ENCODE measurements at regions not wholly inside any gene's neighbourhood (a gene's known extent, or its start where the extent isn't known, plus 50 kb on each side); places are given as distances from the start of the nearest gene placed in this dataset.
"Not testable (repeated sequence)": the region's sequence is repeated elsewhere in the genome, so short reads cannot be mapped to it uniquely, and the experiment has no call there.

GRCh38 chr1:30450818-30451233 lies 272.6 kb downstream of the MATN1 start:
- no peak for DNase-seq

DNA sequence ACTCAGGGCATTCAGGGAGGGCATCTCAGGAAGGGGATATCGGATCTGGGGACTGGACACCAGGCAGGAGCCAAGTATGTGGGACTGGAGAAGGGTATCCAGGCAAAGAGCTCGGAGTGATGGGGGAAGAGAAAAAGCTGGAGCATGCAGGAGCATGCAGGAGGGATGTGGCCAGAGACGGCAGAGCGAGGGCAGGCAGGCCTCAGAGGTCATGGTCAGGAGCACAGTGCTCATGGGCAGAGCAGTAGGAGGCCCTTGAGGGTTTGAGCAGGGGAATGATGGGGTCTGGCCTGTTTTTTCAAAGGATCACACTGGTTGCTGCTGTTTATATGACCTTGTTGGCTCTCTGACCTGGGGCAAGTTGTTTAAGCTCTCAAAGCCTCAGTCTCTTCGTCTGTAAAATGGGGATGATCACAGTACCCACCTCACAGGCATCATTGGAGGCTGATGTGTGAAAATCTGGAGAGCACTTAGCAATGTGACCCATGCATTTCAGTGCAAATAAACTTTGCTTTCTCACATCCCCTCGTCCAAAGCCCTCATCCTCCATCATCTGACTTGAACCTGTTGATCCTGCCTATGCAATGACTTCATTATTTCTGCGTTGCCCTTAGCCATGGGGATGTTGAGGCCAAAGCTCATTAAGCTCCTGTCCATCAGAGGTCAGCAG lies 273.1 kb downstream of the MATN1 start:
- DNase-seq: no peak

- no peak for DNase-seq
These were observed 273.8 kb downstream of the MATN1 start for GRCh38 chr1:30449428-30450147.

GRCh38 chr1:30449003-30449402 lies 274.4 kb downstream of the MATN1 start:
- no peak for DNase-seq

GRCh38 chr1:30447701-30448100 lies 275.7 kb downstream of the MATN1 start:
- no peak for DNase-seq

DNA sequence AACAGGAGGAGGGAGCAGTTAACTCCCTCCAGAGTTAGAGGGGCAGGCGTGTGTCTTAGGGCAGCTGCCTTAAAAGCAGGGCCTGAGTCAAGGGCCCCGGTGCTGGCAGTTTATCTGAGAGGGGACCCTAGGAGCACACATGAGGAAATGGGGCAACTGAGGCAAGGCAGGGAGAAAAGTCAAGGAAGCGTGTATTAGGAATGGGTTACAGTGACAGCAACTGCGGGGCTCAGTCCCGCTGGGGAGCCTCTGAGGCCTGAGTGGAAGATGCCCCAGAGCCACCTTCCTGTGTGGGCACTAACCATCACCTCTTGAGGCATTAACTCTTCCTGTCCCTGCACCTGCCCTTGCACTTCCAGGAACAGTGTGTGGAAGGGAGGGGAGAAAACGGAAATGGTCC lies 276.3 kb downstream of the MATN1 start:
- DNase-seq: no peak

GRCh38 chr1:30446508-30446907 lies 276.9 kb downstream of the MATN1 start:
- no peak for DNase-seq

- DNase-seq: no peak
These were observed 277.3 kb downstream of the MATN1 start for GRCh38 chr1:30446095-30446494.

GRCh38 chr1:30445449-30445848 lies 277.9 kb downstream of the MATN1 start:
- no peak for DNase-seq

DNA sequence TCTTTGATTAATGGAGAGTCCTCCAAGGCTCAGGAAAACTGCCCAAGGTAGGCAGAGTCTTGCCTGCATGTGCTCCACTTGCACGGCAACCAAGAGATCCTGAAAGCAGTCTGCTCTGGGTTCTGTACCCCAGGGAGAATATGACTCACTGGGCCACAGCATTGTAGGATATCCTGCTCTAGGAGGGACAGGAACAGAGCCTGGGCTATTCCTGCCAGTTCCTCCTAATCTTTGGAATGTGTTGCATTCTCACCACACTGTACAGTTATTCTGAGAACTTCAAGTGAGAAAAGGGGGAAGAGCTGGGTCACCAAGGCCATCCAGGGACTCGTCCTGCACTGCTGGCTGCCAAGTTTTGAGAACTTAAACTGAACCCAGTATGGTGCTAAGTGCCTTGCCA lies 278.5 kb downstream of the MATN1 start:
- DNase-seq: no peak

DNA sequence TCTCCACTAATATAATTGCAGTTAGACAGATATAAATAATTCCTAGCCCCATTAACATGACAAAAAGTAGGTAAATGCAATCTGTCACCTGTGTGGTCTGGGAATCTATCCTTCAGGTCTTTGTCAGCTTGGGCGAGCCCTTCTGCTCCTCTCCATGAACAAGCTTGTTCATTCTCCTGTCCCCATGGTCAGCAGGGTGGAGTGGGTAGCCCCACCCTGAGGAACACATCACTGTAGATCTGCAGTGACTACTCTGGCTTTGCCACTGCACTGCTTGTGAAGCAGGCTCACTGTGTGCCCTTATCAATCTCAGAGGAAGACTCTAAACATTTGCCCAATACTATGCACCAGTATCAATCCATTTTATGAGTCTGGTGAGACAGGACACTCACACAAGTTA lies 279.0 kb downstream of the MATN1 start:
- DNase-seq: no peak

GRCh38 chr1:30438274-30438673 lies 285.1 kb downstream of the MATN1 start:
- DNase-seq: not testable (repeated sequence)

GRCh38 chr1:30437059-30437576 lies 286.3 kb downstream of the MATN1 start:
- DNase-seq: no peak

- no peak for DNase-seq
These were observed 295.8 kb downstream of the MATN1 start for GRCh38 chr1:30427545-30427944.

DNA sequence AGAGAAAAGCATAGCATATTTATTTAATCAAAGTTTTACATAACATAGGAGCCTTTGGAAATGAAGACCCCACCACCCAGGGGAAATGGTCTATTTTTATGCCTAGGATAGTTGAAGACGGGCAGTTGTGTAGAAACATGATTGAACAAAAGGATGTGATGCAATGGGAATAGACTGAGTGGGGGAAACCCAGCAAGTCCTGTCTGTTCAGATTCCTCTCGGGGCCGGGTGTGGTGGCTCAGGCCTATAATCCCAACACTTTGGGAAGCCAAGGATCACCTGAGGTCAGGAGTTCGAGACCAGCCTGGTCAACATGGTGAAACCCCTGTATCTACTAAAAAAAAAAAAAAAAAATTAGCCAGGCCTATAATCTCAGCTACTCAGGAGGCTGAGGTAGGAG lies 298.3 kb downstream of the MATN1 start:
- no peak for DNase-seq

DNA sequence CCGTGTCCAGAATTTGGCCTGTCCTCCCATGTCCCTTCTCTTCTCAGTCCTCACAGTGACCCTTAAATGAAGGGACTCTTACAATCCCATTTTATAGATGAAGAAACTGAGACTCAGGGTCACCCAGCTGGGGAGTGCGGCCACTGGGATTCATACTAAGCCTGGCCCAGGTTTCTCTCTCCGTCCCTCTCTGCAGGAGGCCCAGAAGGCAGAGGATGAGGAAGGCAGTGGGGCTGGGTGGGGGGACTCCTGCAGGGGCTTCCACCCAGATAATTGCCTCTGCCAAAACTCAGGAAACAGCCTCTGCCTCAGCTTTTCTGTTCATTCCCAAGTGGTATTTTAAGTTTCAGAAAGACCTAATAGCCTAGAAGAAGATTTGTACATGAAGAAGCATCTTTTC lies 299.8 kb downstream of the MATN1 start:
- DNase-seq: no peak

DNA sequence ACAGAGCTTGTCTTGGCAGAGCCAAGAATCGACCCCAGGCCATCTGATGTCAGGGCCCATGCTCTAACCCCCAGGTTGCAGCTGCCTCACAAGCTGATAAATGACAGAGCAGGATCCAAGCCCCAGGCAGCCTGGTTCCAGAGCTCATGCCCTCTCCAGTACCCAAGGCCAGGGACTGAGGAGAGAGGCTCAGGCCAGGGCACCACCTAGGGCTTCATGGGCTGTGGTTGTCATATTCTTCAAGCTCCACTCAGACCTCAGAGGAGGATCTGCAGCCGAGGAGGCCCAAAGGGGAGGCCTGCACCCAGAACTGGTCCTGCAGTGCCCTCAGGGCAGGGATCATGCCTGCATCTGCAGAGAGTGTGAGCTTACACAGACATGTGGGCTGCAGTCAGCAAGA lies 301.1 kb downstream of the MATN1 start:
- no peak for DNase-seq

DNA sequence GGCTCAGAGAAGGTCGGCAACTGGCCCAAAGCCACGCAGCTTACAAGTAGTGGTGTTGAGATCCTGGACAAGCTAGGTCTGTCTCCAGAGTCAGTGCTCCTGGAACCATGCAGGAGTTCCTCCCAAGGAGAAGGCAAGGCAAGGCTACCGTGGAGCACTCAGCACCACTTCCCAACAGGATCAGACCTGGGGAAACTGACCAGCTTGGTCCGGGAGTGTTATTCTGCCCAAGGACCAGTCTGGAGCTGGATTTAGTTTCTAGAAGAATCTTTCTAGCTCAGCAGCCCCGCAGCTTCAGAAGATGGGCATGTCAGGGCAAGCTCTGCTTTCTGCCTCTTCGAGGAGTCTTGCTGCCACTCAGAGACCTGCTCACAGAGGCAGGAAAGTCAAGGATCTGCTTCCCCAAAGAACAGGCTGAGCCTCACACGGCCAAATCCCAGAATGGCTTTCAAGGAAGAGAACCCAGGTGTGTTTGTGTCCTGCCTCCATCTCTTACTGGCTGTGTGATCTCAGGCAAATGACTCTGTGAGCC lies 302.8 kb downstream of the MATN1 start:
- DNase-seq: no peak

DNA sequence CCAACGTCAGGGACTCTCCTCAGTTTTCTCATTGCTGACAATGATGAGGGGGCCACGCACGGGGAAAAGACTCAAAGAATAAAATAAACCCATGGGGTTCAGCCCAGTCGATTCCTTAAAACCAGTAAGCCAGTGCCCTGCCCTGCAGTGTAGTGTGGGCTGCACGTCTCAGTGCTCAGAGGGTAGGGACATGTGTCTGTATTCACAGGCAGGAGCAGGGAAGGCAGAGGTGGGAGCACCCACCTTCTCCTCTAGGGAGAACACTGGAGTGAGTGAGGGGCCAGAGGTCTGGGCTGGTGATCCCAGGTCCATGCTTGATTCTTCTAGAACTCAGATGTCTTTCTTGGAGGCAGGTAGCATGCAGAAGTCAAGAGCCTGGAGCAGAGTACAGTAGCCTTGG lies 303.6 kb downstream of the MATN1 start:
- DNase-seq: no peak

DNA sequence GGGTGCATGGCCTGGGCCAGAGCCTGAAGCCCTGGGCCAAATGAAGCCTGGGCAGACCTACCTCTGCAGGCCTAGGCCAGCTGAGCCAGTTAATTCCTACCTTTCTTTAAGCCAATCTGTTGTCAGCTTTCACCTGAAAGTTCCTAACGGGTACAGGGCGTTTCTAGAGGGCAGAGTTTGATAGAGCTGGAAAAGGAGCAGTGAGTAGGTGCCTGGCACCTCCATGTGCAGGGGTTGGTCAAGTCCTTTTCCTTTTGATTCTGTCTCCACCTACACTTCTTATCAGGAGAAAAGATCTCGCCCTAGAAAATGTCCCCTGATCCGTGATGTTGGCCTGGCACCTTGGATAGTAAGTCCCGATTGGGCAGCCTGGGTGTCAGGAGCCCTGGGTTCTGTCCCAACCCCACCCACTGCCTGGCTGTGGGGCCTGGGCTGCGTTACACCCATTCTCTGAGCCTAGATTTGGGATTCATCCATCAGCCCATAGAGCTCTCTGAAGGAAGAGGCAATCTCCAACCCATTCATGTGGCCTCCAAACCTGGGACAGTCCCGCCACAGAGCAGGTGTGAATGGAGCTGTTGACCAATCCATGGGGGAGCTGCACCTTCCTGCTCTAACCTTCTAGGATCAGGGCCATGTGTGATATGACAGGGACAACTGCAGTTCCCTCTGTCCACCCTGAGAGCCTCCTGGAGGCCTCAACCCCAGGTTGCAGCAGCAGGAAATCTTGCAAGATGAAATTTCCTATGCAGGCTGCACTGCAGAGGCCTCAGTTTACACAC lies 304.3 kb downstream of the MATN1 start:
- no peak for DNase-seq

DNA sequence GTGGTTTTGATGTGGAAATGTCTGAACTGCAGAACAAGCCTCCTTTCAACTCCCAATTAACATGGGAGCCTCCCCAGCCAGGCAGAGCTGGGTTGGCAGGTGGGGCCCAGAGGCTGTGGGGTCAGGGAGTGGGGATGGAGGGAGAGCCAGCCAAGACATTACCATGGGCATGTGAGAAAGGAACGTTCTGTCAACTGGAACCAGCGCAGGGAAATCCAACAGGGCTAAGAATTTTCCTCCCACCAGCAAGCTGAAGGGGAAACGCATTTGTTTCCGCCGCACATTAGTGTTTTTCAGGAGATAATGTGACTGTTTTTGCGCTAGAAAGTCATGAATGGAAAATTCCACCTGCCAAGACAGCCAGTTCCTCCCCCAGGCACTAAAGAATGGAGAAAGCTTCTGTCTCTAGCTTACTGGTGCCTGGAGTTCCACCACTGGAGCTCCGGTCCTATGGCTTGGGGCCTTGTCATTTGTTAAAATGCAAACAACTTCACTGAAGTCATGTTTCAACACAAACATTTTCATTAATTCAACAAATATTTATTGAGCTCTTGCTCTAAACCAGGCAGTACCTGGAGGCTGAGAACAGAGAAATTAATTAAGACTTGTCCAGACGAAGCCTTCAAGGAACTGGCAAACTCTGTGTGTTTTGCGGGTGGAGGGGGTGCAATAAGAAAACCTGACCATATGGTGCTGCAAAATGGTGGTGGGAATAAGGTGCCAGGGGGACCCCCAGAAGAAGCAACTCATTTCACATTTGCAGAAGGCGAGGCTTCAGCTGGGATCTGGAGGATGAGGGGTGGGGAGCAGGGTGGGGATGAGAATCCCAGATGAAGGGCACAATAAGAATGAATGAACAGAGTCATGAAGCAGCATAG lies 305.1 kb downstream of the MATN1 start:
- DNase-seq: no peak

GRCh38 chr1:30417701-30418046 lies 305.7 kb downstream of the MATN1 start:
- no peak for DNase-seq
